GM10266 (cell line): ENCODE measurements at regions not wholly inside any gene's neighbourhood (a gene's known extent, or its start where the extent isn't known, plus 50 kb on each side); places are given as distances from the start of the nearest gene placed in this dataset.

Experiments
- DNase-seq: peaks from one replicate; pipeline ENCODE4 v3.0.0; 2012; ENCODE audit errors: extremely low spot score
- CTCF ChIP-seq: IDR thresholded peaks from 2 replicates; pipeline ENCODE4 v1.5.1; 2012; ENCODE audit warnings: mild to moderate bottlenecking, low read depth; ENCODE audit not compliant: control insufficient read depth, insufficient read depth; ENCODE audit errors: missing control alignments

GRCh38 chr5:12911156-12911555 lies 1006.9 kb upstream of the CTNND2 start:
- no peak for TF ChIP-seq CTCF
- DNase-seq = no peak

- no peak for DNase-seq
- no peak for TF ChIP-seq CTCF
Observed at GRCh38 chr5:12910641-12911040, 1006.4 kb upstream of the CTNND2 start.

GRCh38 chr5:12902611-12903010 lies 998.4 kb upstream of the CTNND2 start:
- no peak for DNase-seq
- TF ChIP-seq CTCF = no peak

- DNase-seq = no peak
- TF ChIP-seq CTCF = no peak
Observed at GRCh38 chr5:12901696-12902095, 997.5 kb upstream of the CTNND2 start.

GRCh38 chr5:12896086-12896485 lies 991.8 kb upstream of the CTNND2 start:
- DNase-seq = no peak
- TF ChIP-seq CTCF = no peak

- TF ChIP-seq CTCF = no peak
- DNase-seq = no peak
Observed at GRCh38 chr5:12885018-12885417, 980.8 kb upstream of the CTNND2 start.

GRCh38 chr5:12883395-12883794 lies 979.1 kb upstream of the CTNND2 start:
- DNase-seq = no peak
- no peak for TF ChIP-seq CTCF
